Thyroid gland (tissue), 4 donors: ENCODE measurements at regions not wholly inside any gene's neighbourhood (a gene's known extent, or its start where the extent isn't known, plus 50 kb on each side); places are given as distances from the start of the nearest gene placed in this dataset.

ENCODE experiments used
- DNase-seq, 2 donors: peaks; one replicate each; pipeline ENCODE4 v3.0.0-alpha.2; 2019
- H3K27ac ChIP-seq, 3 donors: fragments of 200-600 bp; sonication (generic); 1 replicate in 2 of 3; 2 replicates in 1 of 3; pipeline ENCODE4 v1.5.1; 2016 to 2019; ENCODE audit warnings: mild to moderate bottlenecking in 1 of 3, moderate library complexity in 1 of 3
- H3K27me3 ChIP-seq: fragments of 200-600 bp; sonication (generic); one replicate; pipeline ENCODE4 v1.5.1; 2019
- H3K36me3 ChIP-seq, 2 donors: fragments of 200-600 bp; sonication (generic); one replicate each; pipeline ENCODE4 v1.5.1; 2016 to 2019
- H3K4me1 ChIP-seq, 2 donors: fragments of 200-600 bp; sonication (generic); one replicate each; pipeline ENCODE4 v1.5.1; 2017 to 2019
- H3K4me3 ChIP-seq, 3 donors: fragments of 200-600 bp; sonication (generic); replicated peaks in 1 of 3; 1 replicate in 2 of 3; 2 replicates in 1 of 3; pipeline ENCODE4 v1.5.1; 2016; ENCODE audit warnings: mild to moderate bottlenecking in 1 of 3
- H3K9me3 ChIP-seq: fragments of 200-600 bp; sonication (generic); one replicate; pipeline ENCODE4 v1.5.1; 2017
- POLR2A ChIP-seq, 2 donors: fragments of 450-650 bp; IDR thresholded peaks; one replicate each; pipeline ENCODE4 v1.6.1; 2017; ENCODE audit warnings: antibody characterized with exemption in 2 of 2, mild to moderate bottlenecking in 2 of 2, moderate library complexity in 1 of 2
- WGBS, 2 donors: methylation state at CpG; one replicate each; pipeline ENCODE4 v1.1.5; 2017; 5-methylcytosine and 5-hydroxymethylcytosine counted together
- intact Hi-C: fragments of 100-400 bp; cut with DNase I; formaldehyde crosslinking; loops from one replicate; pipeline ENCODE4 v1.15.1; 2023
- TF ChIP-seq, protein P1 (sequence below), 6 experiments: fragments of 200-600 bp in 3 of 6; fragments of 450-650 bp in 3 of 6; sonication (generic) in 3 of 6; IDR thresholded peaks; one replicate each; pipeline ENCODE4 v1.5.1; 2016 to 2019; ENCODE audit warnings: antibody characterized with exemption in 6 of 6, mild to moderate bottlenecking in 2 of 6, inconsistent platforms in 1 of 6, moderate library complexity in 1 of 6

DNA sequence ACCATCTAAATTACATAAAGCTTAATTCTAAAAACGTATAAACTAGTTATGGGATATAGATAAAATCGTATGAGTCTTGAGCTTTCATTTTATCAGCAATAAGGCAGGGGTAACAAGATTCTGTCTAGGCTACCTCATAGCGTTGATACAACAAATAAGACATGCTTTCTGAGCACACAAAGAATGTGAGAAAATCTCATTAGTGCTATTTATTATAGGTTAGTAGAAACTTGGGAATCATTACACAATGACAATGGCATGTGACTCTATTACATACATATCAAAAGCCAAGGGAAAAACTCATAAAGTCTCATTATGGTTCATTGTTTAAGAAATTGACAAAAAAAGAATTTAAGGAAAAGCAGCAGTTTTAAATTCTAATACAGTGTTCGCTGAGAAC lies 448.6 kb downstream of the PLK2 start:
- TF ChIP-seq, protein P1, sequence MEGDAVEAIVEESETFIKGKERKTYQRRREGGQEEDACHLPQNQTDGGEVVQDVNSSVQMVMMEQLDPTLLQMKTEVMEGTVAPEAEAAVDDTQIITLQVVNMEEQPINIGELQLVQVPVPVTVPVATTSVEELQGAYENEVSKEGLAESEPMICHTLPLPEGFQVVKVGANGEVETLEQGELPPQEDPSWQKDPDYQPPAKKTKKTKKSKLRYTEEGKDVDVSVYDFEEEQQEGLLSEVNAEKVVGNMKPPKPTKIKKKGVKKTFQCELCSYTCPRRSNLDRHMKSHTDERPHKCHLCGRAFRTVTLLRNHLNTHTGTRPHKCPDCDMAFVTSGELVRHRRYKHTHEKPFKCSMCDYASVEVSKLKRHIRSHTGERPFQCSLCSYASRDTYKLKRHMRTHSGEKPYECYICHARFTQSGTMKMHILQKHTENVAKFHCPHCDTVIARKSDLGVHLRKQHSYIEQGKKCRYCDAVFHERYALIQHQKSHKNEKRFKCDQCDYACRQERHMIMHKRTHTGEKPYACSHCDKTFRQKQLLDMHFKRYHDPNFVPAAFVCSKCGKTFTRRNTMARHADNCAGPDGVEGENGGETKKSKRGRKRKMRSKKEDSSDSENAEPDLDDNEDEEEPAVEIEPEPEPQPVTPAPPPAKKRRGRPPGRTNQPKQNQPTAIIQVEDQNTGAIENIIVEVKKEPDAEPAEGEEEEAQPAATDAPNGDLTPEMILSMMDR (IDR thresholded peaks at IDR 0.05), result no peak
- TF ChIP-seq POLR2A (IDR thresholded peaks at IDR 0.05), result no peak
- 79 to 96% methylated on average over 4 of the region's 4 CpGs for WGBS, 2 donors

DNA sequence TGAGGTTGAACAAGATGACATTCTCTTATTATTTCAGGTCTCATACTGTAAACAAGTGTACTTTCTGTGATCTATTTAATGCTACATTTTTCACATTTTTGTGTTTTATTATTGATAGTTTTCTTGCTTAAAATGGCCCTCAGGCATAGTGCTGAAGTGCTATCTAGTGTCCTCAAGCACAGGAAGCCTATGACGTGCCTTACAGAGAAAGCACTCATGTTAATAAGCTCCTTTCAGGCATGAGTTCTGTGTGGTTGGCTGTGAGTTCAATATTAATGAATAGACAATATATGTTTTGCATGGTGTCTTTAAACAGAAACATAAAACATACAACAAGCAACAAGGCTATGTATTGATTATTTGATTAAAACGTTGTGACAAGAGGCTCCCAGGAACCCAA lies 450.1 kb downstream of the PLK2 start:
- H3K4me3 ChIP-seq, result no peak overlapping the region
- WGBS, 2 donors, result 74 to 85% methylated on average over 2 of the region's 2 CpGs
- intact Hi-C loops, result no loop called here
- H3K36me3 ChIP-seq, result no peaks in the 10 kb centered on the region
- no peaks in the 10 kb centered on the region for H3K9me3 ChIP-seq
- H3K27me3 ChIP-seq, result no peaks in the 10 kb centered on the region
- no peaks in the 10 kb centered on the region for H3K4me1 ChIP-seq
- TF ChIP-seq, protein P1 (IDR thresholded peaks at IDR 0.05), result no peak
- no peak for TF ChIP-seq POLR2A (IDR thresholded peaks at IDR 0.05)
- DNase-seq, result no peak
- H3K27ac ChIP-seq, result no peak overlapping the region

More for the DNA sequence above, 448.6 kb downstream of the PLK2 start:
- no peaks in the 10 kb centered on the region for H3K27me3 ChIP-seq
- H3K4me3 ChIP-seq, result no peak overlapping the region
- intact Hi-C loops, result no loop called here
- no peaks in the 10 kb centered on the region for H3K9me3 ChIP-seq
- no peak for DNase-seq
- no peaks in the 10 kb centered on the region for H3K36me3 ChIP-seq
- no peaks in the 10 kb centered on the region for H3K4me1 ChIP-seq
- no peak overlapping the region for H3K27ac ChIP-seq

DNA sequence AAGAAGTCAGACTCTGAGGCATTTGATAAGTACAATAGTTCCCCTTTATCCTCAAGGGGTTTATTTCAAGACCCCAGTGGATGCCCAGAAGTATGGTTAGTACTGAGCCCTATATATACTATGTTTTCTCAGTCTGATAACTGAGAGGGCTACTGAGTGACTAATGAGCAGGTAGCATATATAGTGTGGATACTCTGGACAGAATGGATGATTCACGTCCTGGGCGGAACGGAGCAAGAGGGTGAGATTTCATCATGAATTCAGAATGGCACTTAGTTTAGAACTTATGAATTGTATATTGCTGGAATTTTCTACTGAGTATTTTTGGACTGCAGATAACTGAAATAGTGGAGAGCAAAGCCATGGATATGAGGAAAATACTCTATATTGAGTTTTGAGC lies 457.6 kb downstream of the PLK2 start:
- Histone ChIP-seq H3K36me3 (no peaks in the 10 kb centered on the region), H3K27me3 (no peaks in the 10 kb centered on the region), H3K4me3 (no peak overlapping the region), H3K4me1 (no peaks in the 10 kb centered on the region), H3K9me3 (no peaks in the 10 kb centered on the region), H3K27ac (no peak overlapping the region)
- no peak for TF ChIP-seq POLR2A (IDR thresholded peaks at IDR 0.05)
- TF ChIP-seq, protein P1 (IDR thresholded peaks at IDR 0.05), result no peak
- no peak for DNase-seq
- 97% methylated on average over 3 of the region's 3 CpGs for WGBS, 2 donors
- intact Hi-C loops, result no loop called here

DNA sequence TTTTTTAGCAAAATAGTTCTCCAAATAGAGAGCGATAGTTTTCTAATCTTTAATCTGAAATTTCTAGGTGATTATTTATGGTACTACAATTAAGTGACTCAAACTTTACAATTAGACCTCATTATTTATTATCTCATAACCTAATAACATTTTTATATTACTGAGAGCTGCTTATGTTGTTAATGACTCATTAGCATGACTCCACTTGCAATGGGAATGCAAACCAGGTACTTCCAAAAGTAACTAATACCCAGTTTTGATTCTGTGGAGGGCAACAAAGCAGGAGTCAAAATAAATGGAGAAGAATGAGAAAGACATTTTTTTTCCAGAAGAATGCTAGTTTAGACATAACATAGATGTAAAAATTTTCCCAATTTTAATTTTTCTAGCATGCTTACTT lies 466.0 kb downstream of the PLK2 start:
- intact Hi-C loops, result no loop called here
- H3K27ac ChIP-seq, result no peak overlapping the region
- H3K4me3 ChIP-seq, result no peak overlapping the region
- H3K27me3 ChIP-seq, result no peaks in the 10 kb centered on the region
- no peak for TF ChIP-seq POLR2A (IDR thresholded peaks at IDR 0.05)
- TF ChIP-seq, protein P1 (IDR thresholded peaks at IDR 0.05), result no peak
- no peaks in the 10 kb centered on the region for H3K36me3 ChIP-seq
- 97% methylated on average over 1 of the region's 1 CpG for WGBS, 2 donors
- H3K9me3 ChIP-seq, result no peaks in the 10 kb centered on the region
- no peaks in the 10 kb centered on the region for H3K4me1 ChIP-seq
- no peak for DNase-seq

DNA sequence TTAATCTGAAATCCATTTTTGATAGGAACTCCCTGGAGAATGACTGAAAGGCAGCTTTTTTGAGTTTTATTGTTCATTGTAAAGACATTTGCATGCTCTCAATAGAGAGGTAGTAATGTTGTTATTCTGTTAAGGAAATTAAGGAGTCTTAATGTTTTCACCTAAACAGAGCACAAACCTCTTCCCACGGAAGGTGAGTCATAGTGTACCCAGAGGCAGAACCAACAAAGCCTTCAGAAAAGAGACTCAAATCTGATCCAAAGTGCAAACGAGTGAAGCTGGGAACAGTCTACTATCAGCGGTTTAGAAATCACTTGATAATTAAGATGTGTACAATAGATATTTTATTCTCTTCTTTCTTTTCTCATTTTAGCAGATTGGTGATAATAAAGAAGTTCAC lies 470.5 kb downstream of the PLK2 start:
- 42 to 63% methylated on average over 3 of the region's 3 CpGs for WGBS, 2 donors
- no peak for DNase-seq

More for the DNA sequence above, 470.5 kb downstream of the PLK2 start:
- H3K27ac ChIP-seq, result no peak overlapping the region
- no peaks in the 10 kb centered on the region for H3K27me3 ChIP-seq
- intact Hi-C loops, result no loop called here
- H3K36me3 ChIP-seq, result no peaks in the 10 kb centered on the region
- no peaks in the 10 kb centered on the region for H3K9me3 ChIP-seq
- H3K4me1 ChIP-seq, result no peaks in the 10 kb centered on the region
- H3K4me3 ChIP-seq, result no peak overlapping the region
- TF ChIP-seq POLR2A (IDR thresholded peaks at IDR 0.05), result no peak
- TF ChIP-seq, protein P1 (IDR thresholded peaks at IDR 0.05), result no peak
